HepG2 (cell line): ENCODE measurements at regions not wholly inside any gene's neighbourhood (a gene's known extent, or its start where the extent isn't known, plus 50 kb on each side); places are given as distances from the start of the nearest gene placed in this dataset.

Source experiments
- ATAC-seq: fragments of 200-7000 bp; cut with Tn5 transposase; 3 replicates; pipeline ENCODE4 v1.9.1; 2020; ENCODE audit warnings: mild to moderate bottlenecking, moderate library complexity
- BruUV-seq: library from RNA; stranded (reverse); fragments of 400-500 nt; replicated peaks from 2 replicates; lab custom pipeline; 2021; lab: Mats Ljungman, UMichigan
- CTCF ChIA-PET: fragments of 300-600 bp; formaldehyde crosslinking; extraction: SDS; loops from one replicate; lab custom pipeline; 2021; ENCODE audit warnings: low total read pairs, inconsistent platforms, low intra/inter-chr PET ratio; lab: Yijun Ruan, JAX
- POLR2A ChIA-PET: fragments of 350-600 bp; sonication (Branson Sonifier 250); formaldehyde crosslinking; loops from one replicate; lab custom pipeline; 2020; ENCODE audit warnings: antibody characterized with exemption, inconsistent platforms; lab: Yijun Ruan, JAX
- DNase-seq: peaks from one replicate; pipeline ENCODE4 v3.0.0-alpha.2; 2015; ENCODE audit warnings: low spot score
- FAIRE-seq: peaks from 3 replicates; lab custom pipeline; 2011; peaks lifted over from hg19 to GRCh38; lab: Jason Lieb, UNC
- H2AFZ ChIP-seq: one replicate; pipeline ENCODE4 v1.6.1; 2011; ENCODE audit warnings: low read length, inconsistent platforms
- H3K27ac ChIP-seq: fragments of 300-600 bp; 3 replicates; pipeline ENCODE4 v1.8.0; 2011; ENCODE audit warnings: mixed run types, mild to moderate bottlenecking, mixed read lengths, low read length, inconsistent platforms; ENCODE audit not compliant: insufficient read depth; ENCODE audit errors: extremely low read length
- H3K27me3 ChIP-seq, 2 experiments: fragments of 200-600 bp in 1 of 2; 2 replicates in 1 of 2; 3 replicates in 1 of 2; pipeline versions ENCODE4 v1.6.0 to v1.8.0; 2011; ENCODE audit warnings: low read length in 2 of 2, mild to moderate bottlenecking in 2 of 2, moderate library complexity in 2 of 2, inconsistent platforms in 1 of 2; ENCODE audit not compliant: insufficient read depth in 2 of 2, control insufficient read depth in 1 of 2
- H3K36me3 ChIP-seq, 2 experiments: fragments of 200-600 bp in 1 of 2; replicated peaks in 1 of 2; 2 replicates in 1 of 2; 3 replicates in 1 of 2; pipeline versions ENCODE4 v1.5.1 to v1.8.0; 2011; ENCODE audit warnings: low read length in 2 of 2, inconsistent platforms in 1 of 2; ENCODE audit not compliant: insufficient read depth in 2 of 2, control insufficient read depth in 1 of 2
- H3K4me1 ChIP-seq: 2 replicates; pipeline ENCODE4 v1.5.1; 2012; ENCODE audit warnings: low read length, inconsistent platforms; ENCODE audit not compliant: insufficient read depth
- H3K4me2 ChIP-seq: 2 replicates; pipeline ENCODE4 v1.6.0; 2011; ENCODE audit warnings: low read depth, low read length, inconsistent platforms
- H3K4me3 ChIP-seq, 3 experiments: fragments of 200-600 bp in 1 of 3; sonication (generic), shearing (Covaris generic) in 1 of 3; replicated peaks in 1 of 3; 2 replicates each; pipeline ENCODE4 v1.5.1; 2011 to 2016; ENCODE audit warnings: low read length in 3 of 3, inconsistent platforms in 2 of 3, low read depth in 2 of 3, mild to moderate bottlenecking in 2 of 3, control low read depth in 1 of 3, mixed read lengths in 1 of 3; ENCODE audit not compliant: insufficient read depth in 1 of 3
- H3K79me2 ChIP-seq: one replicate; pipeline ENCODE4 v1.6.1; 2011; ENCODE audit warnings: low read length, inconsistent platforms; ENCODE audit not compliant: insufficient read depth
- H3K9ac ChIP-seq: 2 replicates; pipeline ENCODE4 v1.6.0; 2011; ENCODE audit warnings: mild to moderate bottlenecking, low read depth, low read length, inconsistent platforms; ENCODE audit not compliant: insufficient read depth
- H3K9me3 ChIP-seq: 2 replicates; pipeline ENCODE4 v1.5.1; 2012; ENCODE audit warnings: mild to moderate bottlenecking, low read length
- H4K20me1 ChIP-seq: 2 replicates; pipeline ENCODE4 v1.6.0; 2011; ENCODE audit warnings: inconsistent platforms, mild to moderate bottlenecking, low read length, moderate library complexity; ENCODE audit not compliant: insufficient read depth
- ATF7 ChIP-seq, 2 experiments: fragments of 450-650 bp in 1 of 2; sonication (generic) in 1 of 2; formaldehyde crosslinking in 1 of 2; IDR thresholded peaks; 2 replicates each; pipeline versions ENCODE4 v1.4.0 to v1.6.1; 2016 to 2020; ENCODE audit warnings: antibody characterized with exemption in 1 of 2, mild to moderate bottlenecking in 1 of 2, missing genetic modification reagents in 1 of 2
- BRCA1 ChIP-seq: sonication (generic); formaldehyde crosslinking; IDR thresholded peaks from 2 replicates; pipeline ENCODE4 v1.4.0; 2020; ENCODE audit warnings: missing genetic modification reagents
- GATAD1 ChIP-seq: IDR thresholded peaks from 2 replicates; pipeline ENCODE4 v1.6.1; 2016; ENCODE audit warnings: missing genetic modification reagents, missing compliant biosample characterization
- GZF1 ChIP-seq: sonication (generic); formaldehyde crosslinking; IDR thresholded peaks from 2 replicates; pipeline ENCODE4 v1.5.1; 2020; ENCODE audit warnings: mild to moderate bottlenecking, missing genetic modification reagents
- MYC ChIP-seq: sonication (generic); formaldehyde crosslinking; IDR thresholded peaks from 2 replicates; pipeline ENCODE4 v1.9.0; 2021; ENCODE audit warnings: missing genetic modification reagents, borderline replicate concordance
- TBX3 ChIP-seq: fragments of 450-650 bp; IDR thresholded peaks from 2 replicates; pipeline ENCODE4 v1.6.1; 2017; ENCODE audit warnings: antibody characterized with exemption, mild to moderate bottlenecking, inconsistent platforms, borderline replicate concordance
- ZNF660 ChIP-seq: sonication (generic); formaldehyde crosslinking; IDR thresholded peaks from 2 replicates; pipeline ENCODE4 v1.5.1; 2020; ENCODE audit warnings: mild to moderate bottlenecking, low read depth, missing genetic modification reagents, borderline replicate concordance
- ZNF709 ChIP-seq: sonication (generic); formaldehyde crosslinking; IDR thresholded peaks from 2 replicates; pipeline ENCODE4 v1.5.0; 2020; ENCODE audit warnings: mild to moderate bottlenecking, missing genetic modification reagents
- ZNF761 ChIP-seq: sonication (generic); formaldehyde crosslinking; conservative IDR thresholded peaks from 2 replicates; pipeline ENCODE4 v1.4.0; 2020; ENCODE audit warnings: mild to moderate bottlenecking, missing genetic modification reagents
- WGBS: methylation state at CpG from one replicate; pipeline ENCODE4 v1.1.6; 2017; ENCODE audit warnings: low lambda C conversion rate; 5-methylcytosine and 5-hydroxymethylcytosine counted together
- in situ Hi-C: cut with HindIII; loops from 2 replicates; pipeline ENCODE4 v1.10.0; 2017; ENCODE audit warnings: low pct_unique_long_range_greater_than_20kb; ENCODE audit not compliant: extremely low pct_ligation_motif_present
- intact Hi-C: fragments of 100-400 bp; cut with micrococcal nuclease; formaldehyde crosslinking; loops from one replicate; pipeline ENCODE4 v1.10.0; 2022; ENCODE audit not compliant: unreplicated experiment
- TF ChIP-seq, protein P1 (sequence below): IDR thresholded peaks from 2 replicates; pipeline ENCODE4 v1.6.1; 2012; ENCODE audit warnings: low read depth, low read length, improper control_type of control experiment
- TF ChIP-seq, protein P2 (sequence below): sonication (generic); formaldehyde crosslinking; conservative IDR thresholded peaks from 2 replicates; pipeline ENCODE4 v1.4.0; 2020; ENCODE audit warnings: mild to moderate bottlenecking, missing genetic modification reagents, moderate library complexity
- TF ChIP-seq, protein P3 (sequence below): IDR thresholded peaks from 2 replicates; pipeline ENCODE4 v1.6.1; 2012; ENCODE audit warnings: inconsistent platforms
- TF ChIP-seq, protein P4 (sequence below): conservative IDR thresholded peaks from 2 replicates; pipeline ENCODE4 v1.6.1; 2018; ENCODE audit warnings: missing genetic modification reagents
- TF ChIP-seq, protein P5 (sequence below): sonication (generic); IDR thresholded peaks from 2 replicates; pipeline ENCODE4 v1.6.1; 2016; ENCODE audit warnings: low read depth, borderline replicate concordance

DNA sequence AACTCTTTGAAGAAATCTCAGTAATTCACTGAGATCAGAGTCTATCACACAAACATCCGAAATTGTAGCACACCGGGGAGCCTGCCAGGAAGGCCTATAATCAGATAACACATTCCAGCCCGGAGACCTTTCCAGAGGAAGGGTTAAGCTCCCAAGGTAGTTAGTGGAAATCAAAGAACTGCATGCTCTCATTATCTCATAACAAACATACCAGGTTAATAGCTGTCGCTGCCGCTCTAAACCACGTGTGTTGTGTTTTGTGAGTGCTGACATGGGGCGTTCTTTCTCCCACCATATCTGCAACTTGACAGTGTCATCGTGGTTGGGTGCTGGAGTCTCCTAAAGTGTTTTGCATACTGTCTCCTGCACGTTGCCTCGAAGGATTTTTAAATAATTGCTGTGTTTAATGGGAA is 120.7 kb upstream of the CARD11 start (continued):
- peak; percentile 13; the same call in 1 of the 2 replicates for TF ChIP-seq TBX3
- TF ChIP-seq, protein P1, sequence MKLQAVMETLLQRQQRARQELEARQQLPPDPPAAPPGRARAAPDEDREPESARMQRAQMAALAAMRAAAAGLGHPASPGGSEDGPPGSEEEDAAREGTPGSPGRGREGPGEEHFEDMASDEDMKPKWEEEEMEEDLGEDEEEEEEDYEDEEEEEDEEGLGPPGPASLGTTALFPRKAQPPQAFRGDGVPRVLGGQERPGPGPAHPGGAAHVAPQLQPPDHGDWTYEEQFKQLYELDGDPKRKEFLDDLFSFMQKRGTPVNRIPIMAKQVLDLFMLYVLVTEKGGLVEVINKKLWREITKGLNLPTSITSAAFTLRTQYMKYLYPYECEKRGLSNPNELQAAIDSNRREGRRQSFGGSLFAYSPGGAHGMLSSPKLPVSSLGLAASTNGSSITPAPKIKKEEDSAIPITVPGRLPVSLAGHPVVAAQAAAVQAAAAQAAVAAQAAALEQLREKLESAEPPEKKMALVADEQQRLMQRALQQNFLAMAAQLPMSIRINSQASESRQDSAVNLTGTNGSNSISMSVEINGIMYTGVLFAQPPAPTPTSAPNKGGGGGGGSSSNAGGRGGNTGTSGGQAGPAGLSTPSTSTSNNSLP: peak; percentile 30; the same call in 1 of the 2 replicates

DNA sequence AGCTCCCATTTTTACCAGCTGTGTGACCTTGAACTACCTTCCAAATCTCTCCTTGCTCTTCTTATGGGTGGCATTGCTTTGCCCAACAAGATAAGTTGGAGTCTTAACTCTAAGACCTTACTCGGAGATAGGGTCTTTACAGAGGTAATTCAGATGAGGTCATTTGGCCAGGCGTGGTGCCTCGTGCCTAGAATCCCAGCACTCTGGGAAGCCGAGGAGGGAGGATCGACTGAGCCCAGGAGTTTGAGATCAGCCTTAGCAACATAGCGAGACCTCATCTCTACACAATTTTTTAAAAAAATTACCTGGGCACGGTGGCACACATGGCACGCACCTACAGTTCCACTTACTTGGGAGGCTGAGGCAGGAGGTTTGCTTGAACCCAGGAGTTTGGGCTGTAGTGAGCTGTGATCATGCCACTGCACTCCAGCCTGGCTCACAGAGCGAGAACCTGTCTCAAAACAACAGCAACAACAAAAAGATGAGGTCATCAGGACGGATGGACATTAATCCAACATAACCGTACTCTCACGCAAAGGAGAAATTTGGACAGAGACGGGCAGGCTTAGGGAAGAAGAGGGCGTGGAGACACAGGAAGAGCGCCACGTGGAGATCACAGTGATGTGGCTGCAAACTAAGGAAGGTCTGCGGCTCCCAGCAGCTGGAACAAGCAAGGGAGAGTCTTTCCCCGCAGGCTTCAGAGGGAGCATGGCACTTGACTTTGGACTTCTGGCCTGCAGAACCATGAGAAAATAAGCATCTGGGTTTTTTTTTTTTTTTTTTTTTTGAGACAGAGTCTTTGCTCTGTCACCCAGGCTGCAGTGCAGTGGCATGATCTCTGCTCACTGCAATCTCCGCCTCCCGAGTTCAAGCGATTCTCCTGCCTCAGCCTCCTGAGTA is 122.3 kb upstream of the CARD11 start:
- ChIA-PET POLR2A (no interaction called here), CTCF (no interaction called here)
- FAIRE-seq (peak; percentile 12), DNase-seq (peak; percentile 38), ATAC-seq (peak; percentile 51)
- H4K20me1 ChIP-seq: no peaks in the 10 kb centered on the region
- no TSS peak for BruUV-seq
- H3K27me3 ChIP-seq: no peaks in the 10 kb centered on the region
- no peaks in the 10 kb centered on the region for H3K36me3 ChIP-seq
- peaks cover 60% of the 10 kb centered on the region for H3K4me1 ChIP-seq
- intact Hi-C loops: no loop called here
- 36% methylated on average over 21 of the region's 21 CpGs for WGBS
- H3K9me3 ChIP-seq: no peaks in the 10 kb centered on the region
- peak overlapping the region; percentile 39; the same call in 1 of the 2 replicates for H3K9ac ChIP-seq
- no peak overlapping the region for H3K4me3 ChIP-seq
- H3K4me2 ChIP-seq: peak overlapping the region; percentile 57
- H2AFZ ChIP-seq: no peak overlapping the region
- H3K79me2 ChIP-seq: no peaks in the 10 kb centered on the region
- in situ Hi-C loops: no loop called here
- peak overlapping the region; percentile 26 for H3K27ac ChIP-seq
- TF ChIP-seq ZNF709 (CRISPR knock-in tag) (no peak), ZNF761 (CRISPR knock-in tag) (no peak), ZNF660 (no peak), ATF7 (IDR thresholded peaks at IDR 0.05) (peak; percentile 88), ATF7 (CRISPR knock-in tag; IDR thresholded peaks at IDR 0.05) (no peak), MYC (CRISPR knock-in tag) (peak; percentile 28; the same call in 1 of the 2 replicates), GATAD1 (CRISPR knock-in tag) (no peak), BRCA1 (CRISPR knock-in tag) (no peak), GZF1 (no peak)
- TF ChIP-seq, protein P2, sequence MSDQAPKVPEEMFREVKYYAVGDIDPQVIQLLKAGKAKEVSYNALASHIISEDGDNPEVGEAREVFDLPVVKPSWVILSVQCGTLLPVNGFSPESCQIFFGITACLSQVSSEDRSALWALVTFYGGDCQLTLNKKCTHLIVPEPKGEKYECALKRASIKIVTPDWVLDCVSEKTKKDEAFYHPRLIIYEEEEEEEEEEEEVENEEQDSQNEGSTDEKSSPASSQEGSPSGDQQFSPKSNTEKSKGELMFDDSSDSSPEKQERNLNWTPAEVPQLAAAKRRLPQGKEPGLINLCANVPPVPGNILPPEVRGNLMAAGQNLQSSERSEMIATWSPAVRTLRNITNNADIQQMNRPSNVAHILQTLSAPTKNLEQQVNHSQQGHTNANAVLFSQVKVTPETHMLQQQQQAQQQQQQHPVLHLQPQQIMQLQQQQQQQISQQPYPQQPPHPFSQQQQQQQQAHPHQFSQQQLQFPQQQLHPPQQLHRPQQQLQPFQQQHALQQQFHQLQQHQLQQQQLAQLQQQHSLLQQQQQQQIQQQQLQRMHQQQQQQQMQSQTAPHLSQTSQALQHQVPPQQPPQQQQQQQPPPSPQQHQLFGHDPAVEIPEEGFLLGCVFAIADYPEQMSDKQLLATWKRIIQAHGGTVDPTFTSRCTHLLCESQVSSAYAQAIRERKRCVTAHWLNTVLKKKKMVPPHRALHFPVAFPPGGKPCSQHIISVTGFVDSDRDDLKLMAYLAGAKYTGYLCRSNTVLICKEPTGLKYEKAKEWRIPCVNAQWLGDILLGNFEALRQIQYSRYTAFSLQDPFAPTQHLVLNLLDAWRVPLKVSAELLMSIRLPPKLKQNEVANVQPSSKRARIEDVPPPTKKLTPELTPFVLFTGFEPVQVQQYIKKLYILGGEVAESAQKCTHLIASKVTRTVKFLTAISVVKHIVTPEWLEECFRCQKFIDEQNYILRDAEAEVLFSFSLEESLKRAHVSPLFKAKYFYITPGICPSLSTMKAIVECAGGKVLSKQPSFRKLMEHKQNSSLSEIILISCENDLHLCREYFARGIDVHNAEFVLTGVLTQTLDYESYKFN (CRISPR knock-in tag): 0 out of 2 replicates have a peak, but pooled peaks have one; percentile 19
- TF ChIP-seq, protein P3, sequence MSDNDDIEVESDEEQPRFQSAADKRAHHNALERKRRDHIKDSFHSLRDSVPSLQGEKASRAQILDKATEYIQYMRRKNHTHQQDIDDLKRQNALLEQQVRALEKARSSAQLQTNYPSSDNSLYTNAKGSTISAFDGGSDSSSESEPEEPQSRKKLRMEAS: 0 out of 2 replicates have a peak, but pooled peaks have one; percentile 27
- TF ChIP-seq, protein P4, sequence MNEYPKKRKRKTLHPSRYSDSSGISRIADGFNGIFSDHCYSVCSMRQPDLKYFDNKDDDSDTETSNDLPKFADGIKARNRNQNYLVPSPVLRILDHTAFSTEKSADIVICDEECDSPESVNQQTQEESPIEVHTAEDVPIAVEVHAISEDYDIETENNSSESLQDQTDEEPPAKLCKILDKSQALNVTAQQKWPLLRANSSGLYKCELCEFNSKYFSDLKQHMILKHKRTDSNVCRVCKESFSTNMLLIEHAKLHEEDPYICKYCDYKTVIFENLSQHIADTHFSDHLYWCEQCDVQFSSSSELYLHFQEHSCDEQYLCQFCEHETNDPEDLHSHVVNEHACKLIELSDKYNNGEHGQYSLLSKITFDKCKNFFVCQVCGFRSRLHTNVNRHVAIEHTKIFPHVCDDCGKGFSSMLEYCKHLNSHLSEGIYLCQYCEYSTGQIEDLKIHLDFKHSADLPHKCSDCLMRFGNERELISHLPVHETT (CRISPR knock-in tag): no peak
- TF ChIP-seq, protein P5, sequence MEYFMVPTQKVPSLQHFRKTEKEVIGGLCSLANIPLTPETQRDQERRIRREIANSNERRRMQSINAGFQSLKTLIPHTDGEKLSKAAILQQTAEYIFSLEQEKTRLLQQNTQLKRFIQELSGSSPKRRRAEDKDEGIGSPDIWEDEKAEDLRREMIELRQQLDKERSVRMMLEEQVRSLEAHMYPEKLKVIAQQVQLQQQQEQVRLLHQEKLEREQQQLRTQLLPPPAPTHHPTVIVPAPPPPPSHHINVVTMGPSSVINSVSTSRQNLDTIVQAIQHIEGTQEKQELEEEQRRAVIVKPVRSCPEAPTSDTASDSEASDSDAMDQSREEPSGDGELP: no peak
